Smooth muscle cell (in vitro differentiated cells): ENCODE measurements at regions not wholly inside any gene's neighbourhood (a gene's known extent, or its start where the extent isn't known, plus 50 kb on each side); places are given as distances from the start of the nearest gene placed in this dataset.

ENCODE experiments used
- DNase-seq: peaks from one replicate; lab custom pipeline; 2025; ENCODE audit not compliant: unreplicated experiment; lab: John Stamatoyannopoulos, UW
- H2AFZ ChIP-seq: fragments of 200-600 bp; sonication (generic); 2 replicates; pipeline ENCODE4 v1.6.0; 2016; ENCODE audit warnings: antibody characterized with exemption, low read depth, mild to moderate bottlenecking
- H3F3A ChIP-seq: fragments of 200-600 bp; sonication (generic); 2 replicates; pipeline ENCODE4 v1.6.0; 2017; ENCODE audit warnings: antibody characterized with exemption, low read depth
- H3K27ac ChIP-seq: fragments of 200-600 bp; sonication (generic); 2 replicates; pipeline ENCODE4 v1.5.1; 2016; ENCODE audit warnings: low read depth, mild to moderate bottlenecking
- H3K27me3 ChIP-seq: fragments of 200-600 bp; sonication (generic); 2 replicates; pipeline ENCODE4 v1.6.1; 2016; ENCODE audit warnings: low read depth, mild to moderate bottlenecking
- H3K36me3 ChIP-seq: fragments of 200-600 bp; sonication (generic); 2 replicates; pipeline ENCODE4 v1.5.1; 2016; ENCODE audit warnings: low read depth
- H3K4me1 ChIP-seq: fragments of 200-600 bp; sonication (generic); 2 replicates; pipeline ENCODE4 v1.5.1; 2016; ENCODE audit warnings: low read depth
- H3K4me2 ChIP-seq: fragments of 200-600 bp; sonication (generic); 2 replicates; pipeline ENCODE4 v1.6.0; 2016; ENCODE audit warnings: mild to moderate bottlenecking
- H3K4me3 ChIP-seq: fragments of 200-600 bp; sonication (generic); 2 replicates; pipeline ENCODE4 v1.5.1; 2016; ENCODE audit warnings: mild to moderate bottlenecking
- H3K79me2 ChIP-seq: fragments of 200-600 bp; sonication (generic); 2 replicates; pipeline ENCODE4 v1.6.0; 2016; ENCODE audit warnings: low read depth, mild to moderate bottlenecking
- H3K9ac ChIP-seq: fragments of 200-600 bp; sonication (generic); 2 replicates; pipeline ENCODE4 v1.6.0; 2016; ENCODE audit warnings: low read depth
- H3K9me3 ChIP-seq: fragments of 200-600 bp; sonication (generic); replicated peaks from 2 replicates; pipeline ENCODE4 v1.5.1; 2016; ENCODE audit warnings: low read depth
- H4K20me1 ChIP-seq: fragments of 200-600 bp; sonication (generic); 2 replicates; pipeline ENCODE4 v1.6.0; 2016; ENCODE audit warnings: low read depth
- WGBS: methylation state at CpG from one replicate; pipeline ENCODE4 v1.1.7; 2016; ENCODE audit warnings: low lambda C conversion rate; 5-methylcytosine and 5-hydroxymethylcytosine counted together
- TF ChIP-seq, protein P1 (sequence below): fragments of 200-600 bp; sonication (generic); IDR thresholded peaks from 2 replicates; pipeline ENCODE4 v1.5.1; 2017; ENCODE audit warnings: borderline replicate concordance, mild to moderate bottlenecking, antibody characterized with exemption; ENCODE audit not compliant: insufficient read depth, poor library complexity, severe bottlenecking

GRCh38 chr2:60273836-60274235, 279.6 kb downstream of the BCL11A start:
- no peak for DNase-seq
- peaks cover 8% of the 10 kb centered on the region for H3K9me3 ChIP-seq
- no peak overlapping the region for H3K4me3 ChIP-seq
- no peak overlapping the region for H2AFZ ChIP-seq
- no peaks in the 10 kb centered on the region for H4K20me1 ChIP-seq
- H3K27ac ChIP-seq, result no peak overlapping the region
- TF ChIP-seq, protein P1, sequence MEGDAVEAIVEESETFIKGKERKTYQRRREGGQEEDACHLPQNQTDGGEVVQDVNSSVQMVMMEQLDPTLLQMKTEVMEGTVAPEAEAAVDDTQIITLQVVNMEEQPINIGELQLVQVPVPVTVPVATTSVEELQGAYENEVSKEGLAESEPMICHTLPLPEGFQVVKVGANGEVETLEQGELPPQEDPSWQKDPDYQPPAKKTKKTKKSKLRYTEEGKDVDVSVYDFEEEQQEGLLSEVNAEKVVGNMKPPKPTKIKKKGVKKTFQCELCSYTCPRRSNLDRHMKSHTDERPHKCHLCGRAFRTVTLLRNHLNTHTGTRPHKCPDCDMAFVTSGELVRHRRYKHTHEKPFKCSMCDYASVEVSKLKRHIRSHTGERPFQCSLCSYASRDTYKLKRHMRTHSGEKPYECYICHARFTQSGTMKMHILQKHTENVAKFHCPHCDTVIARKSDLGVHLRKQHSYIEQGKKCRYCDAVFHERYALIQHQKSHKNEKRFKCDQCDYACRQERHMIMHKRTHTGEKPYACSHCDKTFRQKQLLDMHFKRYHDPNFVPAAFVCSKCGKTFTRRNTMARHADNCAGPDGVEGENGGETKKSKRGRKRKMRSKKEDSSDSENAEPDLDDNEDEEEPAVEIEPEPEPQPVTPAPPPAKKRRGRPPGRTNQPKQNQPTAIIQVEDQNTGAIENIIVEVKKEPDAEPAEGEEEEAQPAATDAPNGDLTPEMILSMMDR, result no peak
- H3F3A ChIP-seq, result no peaks in the 10 kb centered on the region
- no peaks in the 10 kb centered on the region for H3K4me1 ChIP-seq
- no peaks in the 10 kb centered on the region for H3K36me3 ChIP-seq
- WGBS, result 94% methylated on average over 3 of the region's 3 CpGs
- no peaks in the 10 kb centered on the region for H3K79me2 ChIP-seq
- no peaks in the 10 kb centered on the region for H3K27me3 ChIP-seq
- H3K9ac ChIP-seq, result no peak overlapping the region
- H3K4me2 ChIP-seq, result no peak overlapping the region

GRCh38 chr2:60271713-60272112, 281.7 kb downstream of the BCL11A start:
- Histone ChIP-seq H3K4me2 (no peak overlapping the region), H3K4me1 (no peaks in the 10 kb centered on the region), H3K9me3 (peaks cover 8% of the 10 kb centered on the region), H3K36me3 (no peaks in the 10 kb centered on the region), H4K20me1 (no peaks in the 10 kb centered on the region), H3K79me2 (no peaks in the 10 kb centered on the region), H3K4me3 (no peak overlapping the region), H3K9ac (no peak overlapping the region), H2AFZ (no peak overlapping the region), H3K27me3 (no peaks in the 10 kb centered on the region), H3F3A (no peaks in the 10 kb centered on the region), H3K27ac (no peak overlapping the region)
- no peak for DNase-seq
- WGBS, result 73% methylated on average over 5 of the region's 5 CpGs
- TF ChIP-seq, protein P1, result no peak

DNA sequence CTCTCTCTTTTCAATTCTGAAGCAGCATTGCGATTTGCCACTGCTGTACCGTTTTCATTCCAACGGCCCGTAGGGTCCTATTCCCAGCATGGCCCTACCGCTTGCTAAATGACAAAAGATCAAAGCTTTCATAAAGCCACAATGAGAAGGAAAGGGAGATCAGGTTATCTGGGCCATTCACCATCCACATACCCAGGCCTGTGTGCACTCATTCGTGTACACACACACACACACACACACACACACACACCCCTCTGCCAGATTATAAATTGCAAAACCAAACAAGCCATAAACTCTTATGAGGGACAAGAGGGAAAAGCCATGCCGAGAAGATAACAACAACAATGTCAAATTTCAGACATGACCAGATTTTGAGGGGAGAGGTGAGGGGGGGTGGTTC, 282.3 kb downstream of the BCL11A start:
- Histone ChIP-seq H3K36me3 (no peaks in the 10 kb centered on the region), H3F3A (no peaks in the 10 kb centered on the region), H3K4me1 (no peaks in the 10 kb centered on the region), H3K27ac (no peak overlapping the region), H3K4me3 (no peak overlapping the region), H3K79me2 (no peaks in the 10 kb centered on the region), H3K4me2 (no peak overlapping the region), H2AFZ (no peak overlapping the region), H3K9ac (no peak overlapping the region), H3K9me3 (peaks cover 8% of the 10 kb centered on the region), H3K27me3 (no peaks in the 10 kb centered on the region), H4K20me1 (no peaks in the 10 kb centered on the region)
- TF ChIP-seq, protein P1, result no peak
- 87% methylated on average over 7 of the region's 7 CpGs for WGBS
- no peak for DNase-seq

GRCh38 chr2:60268661-60269060, 284.8 kb downstream of the BCL11A start:
- Histone ChIP-seq H3K9me3 (no peaks in the 10 kb centered on the region), H3K4me1 (no peaks in the 10 kb centered on the region), H3K36me3 (no peaks in the 10 kb centered on the region), H3K4me3 (no peak overlapping the region), H3K4me2 (no peak overlapping the region), H3F3A (no peaks in the 10 kb centered on the region), H3K79me2 (no peaks in the 10 kb centered on the region), H2AFZ (no peak overlapping the region), H3K9ac (no peak overlapping the region), H3K27ac (no peak overlapping the region), H4K20me1 (no peaks in the 10 kb centered on the region), H3K27me3 (no peaks in the 10 kb centered on the region)
- 100% methylated on average over 2 of the region's 2 CpGs for WGBS
- DNase-seq, result no peak
- TF ChIP-seq, protein P1, result no peak
